Stimulated activated CD8-positive, alpha-beta memory T cell treated with anti-CD3 and anti-CD28 coated beads, Interleukin-12 subunit alpha, Interleukin-12 subunit beta, amount 100 ng/mL, for 4 hours (primary cell): ENCODE measurements at regions not wholly inside any gene's neighbourhood (a gene's known extent, or its start where the extent isn't known, plus 50 kb on each side); places are given as distances from the start of the nearest gene placed in this dataset.

Experiments used
- DNase-seq: peaks from one replicate; pipeline ENCODE4 v3.0.0-alpha.2; 2020; ENCODE audit warnings: low read depth

GRCh38 chr17:27244011-27244410, 49.9 kb upstream of the WSB1 start:
- no peak for DNase-seq
